Mesodermal cell (in vitro differentiated cells): ENCODE measurements at regions not wholly inside any gene's neighbourhood (a gene's known extent, or its start where the extent isn't known, plus 50 kb on each side); places are given as distances from the start of the nearest gene placed in this dataset.
"Not testable (repeated sequence)": the region's sequence is repeated elsewhere in the genome, so short reads cannot be mapped to it uniquely, and the experiment has no call there.

Experiments used
- H3K27ac ChIP-seq: 2 replicates; pipeline ENCODE4 v1.7.0; 2013; ENCODE audit warnings: mild to moderate bottlenecking, low read depth, low read length, moderate library complexity; ENCODE audit not compliant: severe bottlenecking
- H3K36me3 ChIP-seq: 2 replicates; pipeline ENCODE4 v1.7.1; 2013; ENCODE audit warnings: mild to moderate bottlenecking, low read length, moderate library complexity; ENCODE audit not compliant: control insufficient read depth, insufficient read depth
- H3K4me1 ChIP-seq: one replicate; pipeline ENCODE4 v1.7.1; 2013; ENCODE audit warnings: mild to moderate bottlenecking, low read length; ENCODE audit not compliant: insufficient read depth, control insufficient read depth, poor library complexity, severe bottlenecking
- H3K4me3 ChIP-seq: 2 replicates; pipeline ENCODE4 v1.7.0; 2013; ENCODE audit warnings: low read length, control low read depth, mild to moderate bottlenecking; ENCODE audit not compliant: insufficient read depth, poor library complexity, severe bottlenecking; ENCODE audit errors: extremely low read depth
- H3K9me3 ChIP-seq: 2 replicates; pipeline ENCODE4 v1.7.1; 2013; ENCODE audit warnings: mild to moderate bottlenecking, low read length, moderate library complexity; ENCODE audit not compliant: control insufficient read depth
- WGBS, 2 experiments: methylation state at CpG; one replicate each; pipeline ENCODE4 v1.1.5; 2013; ENCODE audit warnings: missing lambda C conversion rate in 2 of 2; ENCODE audit not compliant: insufficient coverage in 2 of 2; 5-methylcytosine and 5-hydroxymethylcytosine counted together

- H3K27ac ChIP-seq = no peak overlapping the region
- H3K4me3 ChIP-seq = no peak overlapping the region
- no peaks in the 10 kb centered on the region for H3K36me3 ChIP-seq
- WGBS, 2 experiments = no CpG with 5 or more reads among the region's 1 CpG
- no peaks in the 10 kb centered on the region for H3K9me3 ChIP-seq
- no peaks in the 10 kb centered on the region for H3K4me1 ChIP-seq
Measured at GRCh38 chr20:53728359-53728758, 134.7 kb upstream of the ZNF217 start.

- H3K27ac ChIP-seq, H3K9me3 ChIP-seq, H3K36me3 ChIP-seq, H3K4me1 ChIP-seq, H3K4me3 ChIP-seq: not testable (repeated sequence)
- 100% methylated on average over 1 of the region's 4 CpGs; no CpG with 5 or more reads in 1 of the 2 experiments for WGBS, 2 experiments
Measured at GRCh38 chr20:53727239-53727638, 133.6 kb upstream of the ZNF217 start.

GRCh38 chr20:53725575-53725970 lies 131.9 kb upstream of the ZNF217 start:
- Histone ChIP-seq H3K4me1 (no peaks in the 10 kb centered on the region), H3K4me3 (no peak overlapping the region), H3K9me3 (no peaks in the 10 kb centered on the region), H3K27ac (no peak overlapping the region), H3K36me3 (no peaks in the 10 kb centered on the region)
- whole genome bisulfite sequencing, 2 experiments = 95 to 96% methylated on average over 11 of the region's 11 CpGs

- Histone ChIP-seq H3K36me3 (no peaks in the 10 kb centered on the region), H3K9me3 (no peaks in the 10 kb centered on the region), H3K4me3 (no peak overlapping the region), H3K4me1 (no peaks in the 10 kb centered on the region), H3K27ac (no peak overlapping the region)
- 97 to 100% methylated on average over 5 to 7 of the region's 7 CpGs for WGBS, 2 experiments
Measured at GRCh38 chr20:53723621-53724020, 130.0 kb upstream of the ZNF217 start.

GRCh38 chr20:53723045-53723444 lies 129.4 kb upstream of the ZNF217 start:
- WGBS, 2 experiments = 100% methylated on average over 1 of the region's 3 CpGs; no CpG with 5 or more reads in 1 of the 2 experiments
- Histone ChIP-seq H3K9me3 (no peaks in the 10 kb centered on the region), H3K4me1 (no peaks in the 10 kb centered on the region), H3K27ac (no peak overlapping the region), H3K4me3 (no peak overlapping the region), H3K36me3 (no peaks in the 10 kb centered on the region)

GRCh38 chr20:53722515-53723036 lies 128.9 kb upstream of the ZNF217 start:
- WGBS, 2 experiments = 92 to 93% methylated on average over 3 to 5 of the region's 5 CpGs
- Histone ChIP-seq H3K4me1 (no peaks in the 10 kb centered on the region), H3K36me3 (no peaks in the 10 kb centered on the region), H3K4me3 (no peak overlapping the region), H3K9me3 (no peaks in the 10 kb centered on the region), H3K27ac (no peak overlapping the region)

- not testable (repeated sequence) for H3K4me3 ChIP-seq, H3K27ac ChIP-seq, H3K36me3 ChIP-seq, H3K9me3 ChIP-seq, H3K4me1 ChIP-seq
- WGBS, 2 experiments = 95 to 96% methylated on average over 5 of the region's 6 CpGs
Measured at GRCh38 chr20:53721445-53721963, 127.9 kb upstream of the ZNF217 start.

GRCh38 chr20:53719171-53719803 lies 125.6 kb upstream of the ZNF217 start:
- H3K36me3 ChIP-seq, H3K27ac ChIP-seq, H3K4me1 ChIP-seq, H3K9me3 ChIP-seq, H3K4me3 ChIP-seq: not testable (repeated sequence)
- WGBS, 2 experiments = 91 to 100% methylated on average over 2 to 6 of the region's 8 CpGs

- H3K9me3 ChIP-seq = no peaks in the 10 kb centered on the region
- no peaks in the 10 kb centered on the region for H3K36me3 ChIP-seq
- H3K4me1 ChIP-seq = no peaks in the 10 kb centered on the region
- WGBS, 2 experiments = 78 to 92% methylated on average over 9 to 10 of the region's 13 CpGs
- H3K4me3 ChIP-seq = no peak overlapping the region
- H3K27ac ChIP-seq = no peak overlapping the region
Measured at GRCh38 chr20:53718142-53719021, 124.7 kb upstream of the ZNF217 start.

GRCh38 chr20:53716395-53716794 lies 122.8 kb upstream of the ZNF217 start:
- H3K36me3 ChIP-seq = no peaks in the 10 kb centered on the region
- no peak overlapping the region for H3K27ac ChIP-seq
- H3K4me3 ChIP-seq = no peak overlapping the region
- WGBS, 2 experiments = 100% methylated on average over 1 to 2 of the region's 6 CpGs
- no peaks in the 10 kb centered on the region for H3K9me3 ChIP-seq
- no peaks in the 10 kb centered on the region for H3K4me1 ChIP-seq
